H1 (cell line): ENCODE measurements at regions not wholly inside any gene's neighbourhood (a gene's known extent, or its start where the extent isn't known, plus 50 kb on each side); places are given as distances from the start of the nearest gene placed in this dataset.

Source experiments
- CTCF ChIA-PET: fragments of 300-600 bp; sonication (Branson Sonifier 250); formaldehyde crosslinking; loops from one replicate; lab custom pipeline; 2021; ENCODE audit not compliant: partially characterized antibody; lab: Charles Lee
- POLR2A ChIA-PET: fragments of 300-600 bp; sonication (Branson Sonifier 250); formaldehyde crosslinking; loops from one replicate; lab custom pipeline; 2021; ENCODE audit warnings: inconsistent platforms; ENCODE audit not compliant: partially characterized antibody; lab: Charles Lee
- DNase-seq, 2 experiments: peaks; one replicate each; pipeline versions ENCODE4 v3.0.0 to v3.0.0-alpha.2; 2010 to 2022; ENCODE audit warnings: low spot score in 2 of 2, low read depth in 1 of 2, mixed read lengths in 1 of 2
- FAIRE-seq: peaks from 2 replicates; lab custom pipeline; 2011; peaks lifted over from hg19 to GRCh38; lab: Jason Lieb, UNC
- H2AFZ ChIP-seq: 2 replicates; pipeline ENCODE4 v1.8.1; 2012; ENCODE audit warnings: low read length, inconsistent platforms
- H2AK5ac ChIP-seq: 2 replicates; pipeline ENCODE4 v1.6.1; 2013; ENCODE audit warnings: low read depth, low read length
- H2BK120ac ChIP-seq: replicated peaks from 2 replicates; pipeline ENCODE3; 2013; ENCODE audit warnings: low read depth, low read length, inconsistent platforms
- H2BK12ac ChIP-seq: 2 replicates; pipeline ENCODE4 v1.6.1; 2013; ENCODE audit warnings: low read depth, low read length
- H2BK15ac ChIP-seq: 2 replicates; pipeline ENCODE4 v1.6.1; 2013; ENCODE audit warnings: low read length
- H2BK20ac ChIP-seq: 2 replicates; pipeline ENCODE4 v1.6.1; 2013; ENCODE audit warnings: low read length
- H2BK5ac ChIP-seq: 2 replicates; pipeline ENCODE4 v1.6.1; 2013; ENCODE audit warnings: low read depth, low read length
- H3K14ac ChIP-seq: 2 replicates; pipeline ENCODE4 v1.6.1; 2013; ENCODE audit warnings: inconsistent platforms; ENCODE audit not compliant: insufficient read length
- H3K18ac ChIP-seq: 2 replicates; pipeline ENCODE4 v1.6.1; 2013; ENCODE audit warnings: low read length; ENCODE audit errors: extremely low read depth
- H3K23ac ChIP-seq: 2 replicates; pipeline ENCODE4 v1.6.1; 2013; ENCODE audit warnings: inconsistent platforms; ENCODE audit not compliant: insufficient read length
- H3K23me2 ChIP-seq: 2 replicates; pipeline ENCODE4 v1.6.1; 2013; ENCODE audit warnings: low read depth, low read length
- H3K27ac ChIP-seq: 2 replicates; pipeline ENCODE4 v1.6.1; 2011; ENCODE audit warnings: low read depth, low read length, inconsistent platforms
- H3K27me3 ChIP-seq, 4 experiments: replicated peaks in 1 of 4; 1 replicate in 1 of 4; 2 replicates in 3 of 4; pipeline versions ENCODE4 v1.6.1 to v1.8.1; 2011 to 2013; ENCODE audit warnings: low read length in 3 of 4, mild to moderate bottlenecking in 3 of 4, inconsistent platforms in 2 of 4, mixed read lengths in 2 of 4, moderate library complexity in 1 of 4; ENCODE audit not compliant: control insufficient read depth in 3 of 4, insufficient read depth in 3 of 4; ENCODE audit errors: extremely low read depth in 1 of 4
- H3K36me3 ChIP-seq, 4 experiments: 2 replicates each; pipeline versions ENCODE4 v1.6.1 to v1.8.1; 2011 to 2013; ENCODE audit warnings: mild to moderate bottlenecking in 4 of 4, low read length in 3 of 4, moderate library complexity in 2 of 4, control low read depth in 1 of 4, inconsistent platforms in 1 of 4; ENCODE audit not compliant: insufficient read depth in 4 of 4, control insufficient read depth in 2 of 4
- H3K4ac ChIP-seq: replicated peaks from 2 replicates; pipeline ENCODE3; 2013; ENCODE audit warnings: low read length, low read depth, mixed read lengths, inconsistent platforms; ENCODE audit not compliant: insufficient read length
- H3K4me1 ChIP-seq, 4 experiments: replicated peaks in 1 of 4; 1 replicate in 1 of 4; 2 replicates in 3 of 4; pipeline versions ENCODE4 v1.6.1 to v1.8.1; 2011 to 2013; ENCODE audit warnings: low read length in 3 of 4, inconsistent platforms in 2 of 4, mixed read lengths in 1 of 4; ENCODE audit not compliant: insufficient read depth in 4 of 4, control insufficient read depth in 3 of 4
- H3K4me2 ChIP-seq, 2 experiments: 2 replicates each; pipeline versions ENCODE4 v1.6.1 to v1.8.1; 2011 to 2013; ENCODE audit warnings: low read depth in 2 of 2, low read length in 2 of 2, control low read depth in 1 of 2, inconsistent platforms in 1 of 2, mild to moderate bottlenecking in 1 of 2; ENCODE audit not compliant: insufficient read depth in 1 of 2
- H3K4me3 ChIP-seq, 4 experiments: fragments of 200-600, 300-600 bp in 1 of 4; sonication (generic), shearing (Covaris generic), sonication (Bioruptor Twin) in 1 of 4; 2 replicates each; pipeline versions ENCODE4 v1.5.1 to v1.8.1; 2011 to 2016; ENCODE audit warnings: low read length in 4 of 4, low read depth in 3 of 4, control low read depth in 2 of 4, inconsistent platforms in 2 of 4, mild to moderate bottlenecking in 2 of 4, mixed read lengths in 1 of 4, moderate library complexity in 1 of 4; ENCODE audit not compliant: insufficient read depth in 2 of 4; ENCODE audit errors: extremely low read depth in 1 of 4
- H3K56ac ChIP-seq: replicated peaks from 2 replicates; pipeline ENCODE3; 2013; ENCODE audit warnings: low read depth, mild to moderate bottlenecking, mixed read lengths, low read length, inconsistent platforms; ENCODE audit not compliant: insufficient read length
- H3K79me1 ChIP-seq: 2 replicates; pipeline ENCODE4 v1.6.1; 2013; ENCODE audit warnings: low read depth, low read length, control low read depth
- H3K79me2 ChIP-seq, 2 experiments: 2 replicates each; pipeline versions ENCODE4 v1.6.1 to v1.8.1; 2012 to 2013; ENCODE audit warnings: low read length in 2 of 2, mild to moderate bottlenecking in 2 of 2, inconsistent platforms in 1 of 2; ENCODE audit not compliant: insufficient read depth in 2 of 2, control insufficient read depth in 1 of 2
- H3K9ac ChIP-seq, 4 experiments: replicated peaks in 1 of 4; 1 replicate in 1 of 4; 2 replicates in 3 of 4; pipeline versions ENCODE4 v1.6.1 to v1.8.1; 2011 to 2013; ENCODE audit warnings: low read depth in 3 of 4, low read length in 3 of 4, control low read depth in 2 of 4, mild to moderate bottlenecking in 2 of 4, moderate library complexity in 2 of 4, inconsistent platforms in 1 of 4; ENCODE audit errors: extremely low read depth in 1 of 4
- H3K9me3 ChIP-seq, 2 experiments: 2 replicates each; pipeline versions ENCODE4 v1.6.1 to v1.8.1; 2012 to 2013; ENCODE audit warnings: mild to moderate bottlenecking in 2 of 2, moderate library complexity in 2 of 2, control low read depth in 1 of 2, inconsistent platforms in 1 of 2, low read depth in 1 of 2, low read length in 1 of 2, mixed read lengths in 1 of 2; ENCODE audit not compliant: insufficient read depth in 2 of 2
- H4K20me1 ChIP-seq, 2 experiments: replicated peaks in 1 of 2; 2 replicates each; pipeline versions ENCODE3 to v1.8.1; 2011 to 2013; ENCODE audit warnings: inconsistent platforms in 2 of 2, low read length in 2 of 2, mild to moderate bottlenecking in 1 of 2; ENCODE audit not compliant: insufficient read depth in 2 of 2, control insufficient read depth in 1 of 2
- H4K5ac ChIP-seq: 2 replicates; pipeline ENCODE4 v1.6.1; 2013; ENCODE audit warnings: low read length, low read depth, mixed read lengths, inconsistent platforms; ENCODE audit not compliant: insufficient read length
- H4K8ac ChIP-seq: 2 replicates; pipeline ENCODE4 v1.8.0; 2013; ENCODE audit warnings: mild to moderate bottlenecking, moderate library complexity, low read length, inconsistent platforms; ENCODE audit not compliant: insufficient read depth; ENCODE audit errors: extremely low read depth
- H4K91ac ChIP-seq: replicated peaks from 2 replicates; pipeline ENCODE3; 2013; ENCODE audit warnings: low read length, mixed read lengths, inconsistent platforms; ENCODE audit not compliant: insufficient read length
- BACH1 ChIP-seq: IDR thresholded peaks from 2 replicates; pipeline ENCODE4 v1.6.1; 2012; ENCODE audit warnings: low read length, improper control_type of control experiment
- CREB1 ChIP-seq: IDR thresholded peaks from 2 replicates; pipeline ENCODE4 v1.6.1; 2012; ENCODE audit warnings: inconsistent platforms
- FOSL1 ChIP-seq: IDR thresholded peaks from 2 replicates; pipeline ENCODE4 v1.6.1; 2011; ENCODE audit warnings: mild to moderate bottlenecking, low read depth, low read length, moderate library complexity; ENCODE audit not compliant: insufficient read depth
- MAFK ChIP-seq: IDR thresholded peaks from 2 replicates; pipeline ENCODE4 v1.6.1; 2012; ENCODE audit warnings: low read depth, mild to moderate bottlenecking, improper control_type of control experiment, low read length
- NANOG ChIP-seq: IDR thresholded peaks from 2 replicates; pipeline ENCODE4 v1.6.1; 2011; ENCODE audit warnings: low read length, low read depth, mild to moderate bottlenecking, inconsistent platforms; ENCODE audit not compliant: insufficient read depth, poor library complexity, severe bottlenecking
- RAD21 ChIP-seq, 2 experiments: IDR thresholded peaks in 1 of 2; conservative IDR thresholded peaks in 1 of 2; 2 replicates each; pipeline ENCODE4 v1.6.1; 2011; ENCODE audit warnings: low read depth in 2 of 2, low read length in 2 of 2, improper control_type of control experiment in 1 of 2, inconsistent platforms in 1 of 2, mild to moderate bottlenecking in 1 of 2, moderate library complexity in 1 of 2
- RBBP5 ChIP-seq: IDR thresholded peaks from 2 replicates; pipeline ENCODE4 v1.7.1; 2012; ENCODE audit warnings: low read depth, mild to moderate bottlenecking, inconsistent platforms, low read length, moderate library complexity, borderline replicate concordance
- RFX5 ChIP-seq: IDR thresholded peaks from 2 replicates; pipeline ENCODE4 v1.6.1; 2011; ENCODE audit warnings: low read depth, low read length, improper control_type of control experiment, borderline replicate concordance
- RXRA ChIP-seq: IDR thresholded peaks from 2 replicates; pipeline ENCODE4 v1.6.1; 2011; ENCODE audit warnings: low read depth, mild to moderate bottlenecking, low read length, moderate library complexity; ENCODE audit not compliant: insufficient read depth
- SP2 ChIP-seq: IDR thresholded peaks from 2 replicates; pipeline ENCODE4 v1.6.1; 2012; ENCODE audit warnings: mild to moderate bottlenecking, low read length, inconsistent platforms
- TCF12 ChIP-seq: IDR thresholded peaks from 2 replicates; pipeline ENCODE4 v1.6.1; 2011; ENCODE audit warnings: low read depth, mild to moderate bottlenecking, low read length
- YY1 ChIP-seq: IDR thresholded peaks from 2 replicates; pipeline ENCODE4 v1.6.1; 2011; ENCODE audit warnings: low read depth, mild to moderate bottlenecking, low read length
- ZNF274 ChIP-seq: IDR thresholded peaks from 2 replicates; pipeline ENCODE4 v1.7.0; 2012; ENCODE audit warnings: low read length, borderline replicate concordance; ENCODE audit errors: extremely low read depth
- WGBS, 2 experiments: shearing (Covaris generic) in 1 of 2; methylation state at CpG; one replicate each; pipeline versions ENCODE4 v1.1.6 to v1.1.7; 2013 to 2015; ENCODE audit warnings: low lambda C conversion rate in 2 of 2, mixed read lengths in 2 of 2, inconsistent platforms in 1 of 2, low coverage in 1 of 2, missing lambda C conversion rate in 1 of 2; ENCODE audit not compliant: insufficient replicate concordance in 2 of 2, insufficient coverage in 1 of 2, insufficient read length in 1 of 2; ENCODE audit errors: extremely low coverage in 1 of 2, missing lambda C conversion rate in 1 of 2; 5-methylcytosine and 5-hydroxymethylcytosine counted together
- TF ChIP-seq, protein P1 (sequence below): IDR thresholded peaks from 2 replicates; pipeline ENCODE4 v1.6.1; 2012; ENCODE audit warnings: inconsistent platforms

DNA sequence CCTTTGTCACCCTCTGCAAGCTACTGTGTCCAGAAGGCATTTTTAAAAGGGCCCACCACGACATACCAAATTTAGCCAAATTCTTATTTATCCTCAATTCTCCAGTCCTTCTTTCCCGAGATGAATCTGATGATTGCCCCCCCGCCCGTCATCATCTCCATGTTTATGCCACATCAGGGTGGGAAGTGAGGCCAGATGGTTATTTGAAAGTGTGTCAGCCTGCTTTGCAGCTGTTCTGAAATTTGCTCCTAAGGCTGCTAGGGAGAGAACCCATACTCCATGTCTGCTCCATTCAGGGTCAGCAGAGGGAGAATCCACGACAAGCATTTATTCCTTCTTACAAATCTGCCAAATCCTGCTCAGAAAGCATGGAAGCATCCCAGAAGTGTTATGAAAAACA lies 337.8 kb downstream of the ADAMTS20 start:
- no peak overlapping the region for H2BK15ac ChIP-seq
- no peak for FAIRE-seq
- no peak overlapping the region for H3K4me2 ChIP-seq
- H2BK12ac ChIP-seq = no peak overlapping the region
- H2BK5ac ChIP-seq = no peak overlapping the region
- no peaks in the 10 kb centered on the region for H3K9me3 ChIP-seq
- H3K36me3 ChIP-seq = no peaks in the 10 kb centered on the region
- H3K56ac ChIP-seq = no peak overlapping the region
- no peak overlapping the region for H4K91ac ChIP-seq
- H3K18ac ChIP-seq = no peak overlapping the region
- H3K27me3 ChIP-seq = no peaks in the 10 kb centered on the region
- POLR2A ChIA-PET = no interaction called here
- H3K14ac ChIP-seq = no peak overlapping the region
- no peak overlapping the region for H4K8ac ChIP-seq
- no peaks in the 10 kb centered on the region for H3K79me2 ChIP-seq
- H4K20me1 ChIP-seq = no peaks in the 10 kb centered on the region
- H3K4me3 ChIP-seq = no peak overlapping the region
- 93% methylated on average over 5 of the region's 5 CpGs; no CpG with 5 or more reads in 1 of the 2 experiments for WGBS, 2 experiments
- no peak overlapping the region for H3K23ac ChIP-seq
- no peak overlapping the region for H4K5ac ChIP-seq
- no peaks in the 10 kb centered on the region for H3K4me1 ChIP-seq
- H3K27ac ChIP-seq = no peak overlapping the region
- no peak overlapping the region for H2AK5ac ChIP-seq
- no peak overlapping the region for H3K9ac ChIP-seq
- H2BK20ac ChIP-seq = no peak overlapping the region
- H2BK120ac ChIP-seq = no peak overlapping the region
- no peak overlapping the region for H3K4ac ChIP-seq
- H3K23me2 ChIP-seq = no peaks in the 10 kb centered on the region
- no peaks in the 10 kb centered on the region for H3K79me1 ChIP-seq
- H2AFZ ChIP-seq = no peak overlapping the region
- no peak for DNase-seq
- CTCF ChIA-PET = interaction anchor here (0.6 kb wide), 1 partner anchor 41 kb away, joined by 3 read pairs; no protein-coding TSS in a partner anchor
- TF ChIP-seq TCF12 (no peak), RAD21 (IDR thresholded peaks at IDR 0.05 in 1 of 2, conservative IDR thresholded peaks at IDR 0.05 in 1 of 2; ENCODE audit: low read depth in 2 of 2, low read length in 2 of 2) (no peak), CREB1 (no peak), FOSL1 (no peak), MAFK (no peak), BACH1 (no peak), NANOG (no peak), RFX5 (no peak), YY1 (no peak), SP2 (no peak), RBBP5 (no peak), ZNF274 (no peak), RXRA (no peak)
- TF ChIP-seq, protein P1, sequence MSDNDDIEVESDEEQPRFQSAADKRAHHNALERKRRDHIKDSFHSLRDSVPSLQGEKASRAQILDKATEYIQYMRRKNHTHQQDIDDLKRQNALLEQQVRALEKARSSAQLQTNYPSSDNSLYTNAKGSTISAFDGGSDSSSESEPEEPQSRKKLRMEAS = no peak
